ENCODE measurements at regions not wholly inside any gene's neighbourhood (a gene's known extent, or its start where the extent isn't known, plus 50 kb on each side); places are given as distances from the start of the nearest gene placed in this dataset.

GRCh38 chr4:124333466-124333865, 379.1 kb downstream of the ANKRD50 start:
- TF ChIP-seq ARNT (IDR thresholded peaks at IDR 0.05): no peak
- TF ChIP-seq ELF4 (IDR thresholded peaks at IDR 0.05): no peak
- TF ChIP-seq BHLHE40 (IDR thresholded peaks at IDR 0.05; ENCODE audit: borderline replicate concordance): no peak
- no peak for TF ChIP-seq FOXM1 (IDR thresholded peaks at IDR 0.05; ENCODE audit: borderline replicate concordance)
